ENCODE measurements at regions not wholly inside any gene's neighbourhood (a gene's known extent, or its start where the extent isn't known, plus 50 kb on each side); places are given as distances from the start of the nearest gene placed in this dataset.
"Not testable (repeated sequence)": the region's sequence is repeated elsewhere in the genome, so short reads cannot be mapped to it uniquely, and the experiment has no call there.

GRCh38 chr6:34646714-34647113, 49.9 kb downstream of the ILRUN start:
- no peak for DNase-seq

GRCh38 chr6:34645627-34646026, 50.9 kb downstream of the ILRUN start:
- DNase-seq, result no peak

GRCh38 chr6:34644716-34645115, 51.9 kb downstream of the ILRUN start:
- DNase-seq, result no peak

- no peak for DNase-seq
Measured at GRCh38 chr6:34642427-34642826, 54.1 kb downstream of the ILRUN start.

- not testable (repeated sequence) for DNase-seq
Measured at GRCh38 chr6:34640074-34640849, 56.3 kb downstream of the ILRUN start.

- DNase-seq, result peak; percentile 10
Measured at GRCh38 chr6:34638834-34639736, 57.5 kb downstream of the ILRUN start.

GRCh38 chr6:34633785-34634184, 62.8 kb downstream of the ILRUN start:
- no peak for DNase-seq

- no peak for DNase-seq
Measured at GRCh38 chr6:34633256-34633655, 63.3 kb downstream of the ILRUN start.

GRCh38 chr6:34630040-34630439, 66.5 kb downstream of the ILRUN start:
- DNase-seq, result no peak

GRCh38 chr6:34627296-34627695, 69.3 kb downstream of the ILRUN start:
- DNase-seq, result no peak

GRCh38 chr6:34618430-34619182, 62.5 kb upstream of the SPDEF start:
- DNase-seq, result no peak

GRCh38 chr6:34617231-34617630, 61.1 kb upstream of the SPDEF start:
- no peak for DNase-seq

- DNase-seq, result no peak
Measured at GRCh38 chr6:34616227-34616585, 60.1 kb upstream of the SPDEF start.

- DNase-seq, result no peak
Measured at GRCh38 chr6:34615574-34616226, 59.6 kb upstream of the SPDEF start.

- DNase-seq, result no peak
Measured at GRCh38 chr6:34610819-34611477, 54.8 kb upstream of the SPDEF start.

- DNase-seq, result no peak
Measured at GRCh38 chr6:34608321-34609091, 52.4 kb upstream of the SPDEF start.

- no peak for DNase-seq
Measured at GRCh38 chr6:34606477-34607265, 50.5 kb upstream of the SPDEF start.

All from left kidney (tissue), 1 donor.